OCI-LY1 (cell line): ENCODE measurements at regions not wholly inside any gene's neighbourhood (a gene's known extent, or its start where the extent isn't known, plus 50 kb on each side); places are given as distances from the start of the nearest gene placed in this dataset.

Experiments
- H2AFZ ChIP-seq: fragments of 200-600 bp; sonication (generic), shearing (Covaris generic); 2 replicates; pipeline ENCODE4 v1.6.0; 2014; ENCODE audit warnings: antibody characterized with exemption, mild to moderate bottlenecking, low read length
- H3F3A ChIP-seq: fragments of 200-600 bp; sonication (generic), shearing (Covaris generic); 2 replicates; pipeline ENCODE4 v1.6.0; 2014; ENCODE audit warnings: mild to moderate bottlenecking, antibody characterized with exemption, low read length, moderate library complexity; ENCODE audit not compliant: insufficient read depth
- H3K27ac ChIP-seq: fragments of 200-600 bp; sonication (generic); 2 replicates; pipeline ENCODE4 v1.5.1; 2014; ENCODE audit warnings: low read length, mixed run types, mild to moderate bottlenecking, low read depth; ENCODE audit not compliant: poor library complexity, severe bottlenecking
- H3K27me3 ChIP-seq: fragments of 200-600 bp; sonication (generic); 2 replicates; pipeline ENCODE4 v1.6.0; 2014; ENCODE audit warnings: antibody characterized with exemption, mild to moderate bottlenecking, low read length, moderate library complexity; ENCODE audit not compliant: insufficient read depth
- H3K36me3 ChIP-seq: fragments of 200-600 bp; sonication (generic); 2 replicates; pipeline ENCODE4 v1.6.1; 2014; ENCODE audit warnings: mild to moderate bottlenecking, antibody characterized with exemption, low read length, moderate library complexity, mixed read lengths; ENCODE audit not compliant: insufficient read depth
- H3K4me1 ChIP-seq: fragments of 200-600 bp; sonication (generic); 2 replicates; pipeline ENCODE4 v1.5.1; 2014; ENCODE audit warnings: mild to moderate bottlenecking, low read length, moderate library complexity; ENCODE audit not compliant: insufficient read depth, severe bottlenecking
- H3K4me2 ChIP-seq: fragments of 200-600 bp; sonication (generic), shearing (Covaris generic); 2 replicates; pipeline ENCODE4 v1.6.1; 2014; ENCODE audit warnings: low read length
- H3K4me3 ChIP-seq: fragments of 200-600 bp; sonication (generic); 2 replicates; pipeline ENCODE4 v1.5.1; 2014; ENCODE audit warnings: low read length, low read depth, mild to moderate bottlenecking, mixed read lengths; ENCODE audit not compliant: poor library complexity, severe bottlenecking
- H3K79me2 ChIP-seq: fragments of 200-600 bp; shearing (Covaris generic); 2 replicates; pipeline ENCODE4 v1.6.1; 2016; ENCODE audit warnings: mixed run types, low read length, mixed read lengths; ENCODE audit not compliant: insufficient read depth
- H3K9ac ChIP-seq: fragments of 200-600 bp; sonication (generic), shearing (Covaris generic); 2 replicates; pipeline ENCODE4 v1.6.1; 2014; ENCODE audit warnings: mild to moderate bottlenecking, low read length, mixed read lengths
- H3K9me2 ChIP-seq: fragments of 200-600 bp; sonication (generic), shearing (Covaris generic); 2 replicates; pipeline ENCODE4 v1.6.1; 2014; ENCODE audit warnings: low read depth, mild to moderate bottlenecking, low read length, mixed read lengths
- H3K9me3 ChIP-seq: fragments of 200-600 bp; shearing (Covaris generic); 2 replicates; pipeline ENCODE4 v1.6.1; 2014; ENCODE audit warnings: low read length, mixed read lengths
- H4K20me1 ChIP-seq: fragments of 200-600 bp; sonication (generic), shearing (Covaris generic); 2 replicates; pipeline ENCODE4 v1.6.0; 2016; ENCODE audit warnings: mild to moderate bottlenecking, low read length; ENCODE audit not compliant: insufficient read depth
- EZH2 ChIP-seq: fragments of 200-600 bp; sonication (generic), shearing (Covaris generic); IDR thresholded peaks from 2 replicates; pipeline ENCODE4 v1.8.0; 2017; ENCODE audit warnings: borderline replicate concordance, mixed run types, mild to moderate bottlenecking, antibody characterized with exemption, low read length, moderate library complexity, mixed read lengths
- TF ChIP-seq, protein P1 (sequence below): fragments of 200-600 bp; sonication (generic), shearing (Covaris generic); IDR thresholded peaks from 2 replicates; pipeline ENCODE4 v1.5.1; 2017; ENCODE audit warnings: mild to moderate bottlenecking, antibody characterized with exemption, low read length, moderate library complexity, mixed read lengths

DNA sequence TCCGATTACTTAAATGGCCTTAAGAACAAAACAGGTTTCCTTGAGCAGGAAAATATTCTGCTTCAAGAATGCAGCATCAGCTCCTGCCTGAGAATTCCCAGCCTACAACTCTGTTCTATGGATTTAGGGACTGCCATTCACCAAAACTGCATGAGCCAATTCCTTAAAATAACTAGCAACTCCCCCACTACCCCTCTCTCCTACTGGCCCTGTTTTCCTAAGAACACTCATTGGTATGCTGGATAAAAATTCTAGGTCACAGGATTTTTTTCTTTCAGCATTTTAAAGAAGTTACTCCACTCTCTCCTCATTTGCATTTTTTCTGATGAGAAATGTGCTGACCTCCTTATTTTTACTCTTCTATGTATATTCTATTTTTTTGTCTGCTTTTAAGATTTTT, 347.1 kb downstream of the IDS start:
- Histone ChIP-seq H3K9ac (no peak overlapping the region), H3K36me3 (no peaks in the 10 kb centered on the region), H3K9me3 (no peaks in the 10 kb centered on the region), H3F3A (no peaks in the 10 kb centered on the region), H3K27me3 (no peaks in the 10 kb centered on the region), H3K4me3 (no peak overlapping the region), H2AFZ (no peak overlapping the region), H3K9me2 (no peaks in the 10 kb centered on the region), H3K4me1 (no peaks in the 10 kb centered on the region), H3K4me2 (no peak overlapping the region), H4K20me1 (no peaks in the 10 kb centered on the region), H3K79me2 (no peaks in the 10 kb centered on the region), H3K27ac (no peak overlapping the region)
- TF ChIP-seq, protein P1, sequence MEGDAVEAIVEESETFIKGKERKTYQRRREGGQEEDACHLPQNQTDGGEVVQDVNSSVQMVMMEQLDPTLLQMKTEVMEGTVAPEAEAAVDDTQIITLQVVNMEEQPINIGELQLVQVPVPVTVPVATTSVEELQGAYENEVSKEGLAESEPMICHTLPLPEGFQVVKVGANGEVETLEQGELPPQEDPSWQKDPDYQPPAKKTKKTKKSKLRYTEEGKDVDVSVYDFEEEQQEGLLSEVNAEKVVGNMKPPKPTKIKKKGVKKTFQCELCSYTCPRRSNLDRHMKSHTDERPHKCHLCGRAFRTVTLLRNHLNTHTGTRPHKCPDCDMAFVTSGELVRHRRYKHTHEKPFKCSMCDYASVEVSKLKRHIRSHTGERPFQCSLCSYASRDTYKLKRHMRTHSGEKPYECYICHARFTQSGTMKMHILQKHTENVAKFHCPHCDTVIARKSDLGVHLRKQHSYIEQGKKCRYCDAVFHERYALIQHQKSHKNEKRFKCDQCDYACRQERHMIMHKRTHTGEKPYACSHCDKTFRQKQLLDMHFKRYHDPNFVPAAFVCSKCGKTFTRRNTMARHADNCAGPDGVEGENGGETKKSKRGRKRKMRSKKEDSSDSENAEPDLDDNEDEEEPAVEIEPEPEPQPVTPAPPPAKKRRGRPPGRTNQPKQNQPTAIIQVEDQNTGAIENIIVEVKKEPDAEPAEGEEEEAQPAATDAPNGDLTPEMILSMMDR = no peak
- TF ChIP-seq EZH2 = no peak

DNA sequence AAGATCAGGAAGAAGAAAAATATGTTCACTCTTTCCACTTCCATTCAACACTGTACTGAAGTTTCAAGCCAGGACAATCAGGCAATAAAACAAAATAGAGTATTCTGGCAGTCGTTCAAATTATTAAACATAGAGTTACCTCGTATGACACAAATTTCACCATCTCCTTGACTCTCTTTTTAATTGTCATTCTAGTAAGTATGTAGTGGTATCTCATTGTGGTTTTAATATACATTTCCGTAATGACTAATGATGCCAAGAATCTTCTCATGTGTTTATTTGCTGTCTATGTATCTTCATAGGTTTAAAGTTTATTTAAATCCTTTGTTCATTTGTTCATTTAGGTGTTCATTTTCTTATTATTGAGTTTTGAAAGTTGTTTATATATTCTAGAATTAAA, 352.2 kb downstream of the IDS start:
- H3K79me2 ChIP-seq = no peaks in the 10 kb centered on the region
- no peak overlapping the region for H3K9ac ChIP-seq
- no peaks in the 10 kb centered on the region for H3K36me3 ChIP-seq
- no peak for TF ChIP-seq EZH2
- TF ChIP-seq, protein P1 = no peak
- H3K9me3 ChIP-seq = no peaks in the 10 kb centered on the region
- H4K20me1 ChIP-seq = no peaks in the 10 kb centered on the region
- H2AFZ ChIP-seq = no peak overlapping the region
- no peaks in the 10 kb centered on the region for H3K4me1 ChIP-seq
- no peak overlapping the region for H3K4me2 ChIP-seq
- H3K27ac ChIP-seq = no peak overlapping the region
- H3K27me3 ChIP-seq = no peaks in the 10 kb centered on the region
- no peaks in the 10 kb centered on the region for H3F3A ChIP-seq
- H3K9me2 ChIP-seq = no peaks in the 10 kb centered on the region
- H3K4me3 ChIP-seq = no peak overlapping the region

DNA sequence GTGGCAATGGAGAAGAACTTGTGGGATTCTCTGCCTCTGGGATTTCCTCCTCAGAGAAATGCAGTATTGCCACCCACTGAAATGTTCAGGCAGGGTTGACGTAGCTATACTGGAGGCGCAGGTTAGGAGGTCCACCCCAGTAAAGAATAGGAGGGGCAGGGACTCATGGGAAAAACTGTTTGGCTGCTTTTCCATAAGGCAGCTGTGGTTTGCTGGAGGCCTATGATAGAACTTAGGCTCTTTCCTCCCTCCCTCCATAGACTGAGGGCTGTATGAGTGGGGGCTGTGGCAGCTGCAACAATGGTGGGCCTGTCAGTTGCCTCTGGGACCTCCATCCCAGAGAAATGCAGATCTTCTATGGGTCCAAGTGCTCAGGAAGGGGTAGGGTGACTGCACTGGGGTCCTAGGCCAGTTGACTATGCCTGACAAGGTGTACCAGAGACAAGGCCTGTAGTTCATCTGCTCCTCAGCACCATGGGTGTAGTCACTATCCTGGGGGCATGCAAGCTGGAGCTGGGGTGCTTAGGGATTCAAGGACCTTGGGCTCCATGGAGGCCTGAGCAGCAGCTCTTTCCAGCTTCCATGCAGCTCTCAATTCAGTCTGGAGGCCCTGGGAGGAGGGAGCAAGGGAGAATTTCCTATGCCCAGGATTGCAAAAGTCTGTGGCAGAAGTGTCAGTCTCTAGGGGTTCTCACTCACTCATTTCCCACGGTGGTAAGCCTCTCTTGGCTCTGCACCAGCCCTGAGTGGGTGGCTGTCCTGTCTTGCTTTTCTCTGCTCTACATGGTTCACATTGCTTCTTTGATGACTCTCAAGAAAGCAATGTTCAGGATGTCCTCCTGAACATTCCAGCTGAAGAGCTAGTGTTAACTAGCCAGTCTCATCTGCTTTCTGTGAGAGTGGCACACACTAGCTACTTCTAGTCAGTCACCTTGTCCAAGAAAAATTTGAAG, 353.0 kb downstream of the IDS start:
- TF ChIP-seq, protein P1 = no peak
- no peak for TF ChIP-seq EZH2
- no peak overlapping the region for H3K9ac ChIP-seq
- no peak overlapping the region for H3K27ac ChIP-seq
- no peaks in the 10 kb centered on the region for H4K20me1 ChIP-seq
- no peak overlapping the region for H3K4me2 ChIP-seq
- H3K4me1 ChIP-seq = no peaks in the 10 kb centered on the region
- H3K27me3 ChIP-seq = no peaks in the 10 kb centered on the region
- H3K79me2 ChIP-seq = no peaks in the 10 kb centered on the region
- H3K9me3 ChIP-seq = no peaks in the 10 kb centered on the region
- H3K36me3 ChIP-seq = no peaks in the 10 kb centered on the region
- H3F3A ChIP-seq = no peaks in the 10 kb centered on the region
- no peak overlapping the region for H3K4me3 ChIP-seq
- no peak overlapping the region for H2AFZ ChIP-seq
- H3K9me2 ChIP-seq = no peaks in the 10 kb centered on the region
